ENCODE measurements at regions not wholly inside any gene's neighbourhood (a gene's known extent, or its start where the extent isn't known, plus 50 kb on each side); places are given as distances from the start of the nearest gene placed in this dataset.

- no peak for TF ChIP-seq CTCF (IDR thresholded peaks at IDR 0.05)
- TF ChIP-seq EZH2 (IDR thresholded peaks at IDR 0.05; ENCODE audit: borderline replicate concordance, insufficient read depth, low read depth, low read length, poor library complexity, severe bottlenecking), result no peak
These were observed 490.7 kb downstream of the MIAT start for GRCh38 chr22:27148055-27148454.
